Prostate gland (tissue), 2 donors: ENCODE measurements at regions not wholly inside any gene's neighbourhood (a gene's known extent, or its start where the extent isn't known, plus 50 kb on each side); places are given as distances from the start of the nearest gene placed in this dataset.

Source experiments
- DNase-seq: peaks from one replicate; pipeline ENCODE4 v3.0.0-alpha.2; 2019; ENCODE audit warnings: low spot score
- H3K27ac ChIP-seq, 2 donors: fragments of 200-600 bp; sonication (generic); 2 replicates each; pipeline ENCODE4 v1.5.1; 2017 to 2019
- H3K27me3 ChIP-seq: fragments of 200-600 bp; sonication (generic); replicated peaks from 2 replicates; pipeline ENCODE4 v1.5.1; 2019; ENCODE audit not compliant: insufficient read depth
- H3K36me3 ChIP-seq, 2 donors: fragments of 200-600 bp; sonication (generic); 1 replicate in 1 of 2; 2 replicates in 1 of 2; pipeline versions ENCODE4 v1.5.1 to v1.8.1; 2017 to 2019
- H3K4me1 ChIP-seq: fragments of 200-600 bp; sonication (generic); replicated peaks from 2 replicates; pipeline ENCODE4 v1.5.1; 2019
- H3K4me3 ChIP-seq, 2 donors: fragments of 200-600 bp; sonication (generic); 2 replicates each; pipeline ENCODE4 v1.5.1; 2017 to 2019
- H3K9me3 ChIP-seq: fragments of 200-600 bp; sonication (generic); 2 replicates; pipeline ENCODE4 v1.5.1; 2017
- POLR2A ChIP-seq: fragments of 450-650 bp; IDR thresholded peaks from one replicate; pipeline ENCODE4 v1.6.1; 2016; ENCODE audit warnings: antibody characterized with exemption, mild to moderate bottlenecking
- POLR2AphosphoS5 ChIP-seq: sonication (generic); formaldehyde crosslinking; IDR thresholded peaks from one replicate; pipeline ENCODE4 v1.6.1; 2017; ENCODE audit warnings: antibody characterized with exemption
- WGBS: methylation state at CpG from one replicate; pipeline ENCODE4 v1.1.5; 2018; 5-methylcytosine and 5-hydroxymethylcytosine counted together
- intact Hi-C: fragments of 100-400 bp; cut with DNase I; formaldehyde crosslinking; loops from one replicate; pipeline ENCODE4 v1.14.2; 2022
- TF ChIP-seq, protein P1 (sequence below), 4 experiments: fragments of 200-600 bp in 2 of 4; fragments of 450-650 bp in 2 of 4; sonication (generic) in 2 of 4; IDR thresholded peaks; 1 replicate in 3 of 4; 2 replicates in 1 of 4; pipeline ENCODE4 v1.5.1; 2016 to 2019; ENCODE audit warnings: antibody characterized with exemption in 4 of 4, mild to moderate bottlenecking in 2 of 4, moderate library complexity in 2 of 4

DNA sequence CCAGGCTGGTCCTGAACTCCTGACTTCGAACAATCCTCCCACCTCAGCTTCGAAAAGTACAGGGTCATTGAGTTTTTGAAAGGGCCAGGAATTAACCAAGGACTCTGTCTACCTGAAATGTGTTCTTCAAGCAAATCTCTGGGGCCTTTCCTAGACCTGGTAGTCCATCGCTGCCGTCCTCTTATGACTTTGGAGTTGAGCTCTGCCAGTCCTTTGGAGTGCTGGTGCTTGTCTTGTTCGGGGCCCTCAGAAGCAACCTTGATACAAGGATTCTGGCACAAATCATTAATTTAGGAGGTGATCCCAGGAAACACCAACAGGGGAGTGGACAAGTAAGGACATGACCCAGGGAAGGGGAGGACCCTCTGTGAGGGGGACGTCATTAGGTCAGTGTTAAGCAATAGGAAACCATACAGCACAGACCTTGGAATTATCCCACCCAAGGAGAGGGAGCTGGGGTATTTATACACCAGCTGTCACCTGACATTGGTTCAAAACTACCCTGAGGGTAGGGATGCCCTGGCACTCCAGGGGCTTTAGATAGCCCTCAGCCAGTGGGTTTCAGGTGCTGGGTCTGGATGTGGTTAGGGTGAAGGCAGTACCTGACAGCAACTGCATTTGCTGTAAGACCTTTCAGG is 187.2 kb downstream of the FOXL1 start:
- H3K4me1 ChIP-seq: no peaks in the 10 kb centered on the region
- no peak overlapping the region for H3K27ac ChIP-seq
- peaks cover 2% of the 10 kb centered on the region for H3K27me3 ChIP-seq
- TF ChIP-seq POLR2AphosphoS5 (no peak), POLR2A (no peak)
- TF ChIP-seq, protein P1, sequence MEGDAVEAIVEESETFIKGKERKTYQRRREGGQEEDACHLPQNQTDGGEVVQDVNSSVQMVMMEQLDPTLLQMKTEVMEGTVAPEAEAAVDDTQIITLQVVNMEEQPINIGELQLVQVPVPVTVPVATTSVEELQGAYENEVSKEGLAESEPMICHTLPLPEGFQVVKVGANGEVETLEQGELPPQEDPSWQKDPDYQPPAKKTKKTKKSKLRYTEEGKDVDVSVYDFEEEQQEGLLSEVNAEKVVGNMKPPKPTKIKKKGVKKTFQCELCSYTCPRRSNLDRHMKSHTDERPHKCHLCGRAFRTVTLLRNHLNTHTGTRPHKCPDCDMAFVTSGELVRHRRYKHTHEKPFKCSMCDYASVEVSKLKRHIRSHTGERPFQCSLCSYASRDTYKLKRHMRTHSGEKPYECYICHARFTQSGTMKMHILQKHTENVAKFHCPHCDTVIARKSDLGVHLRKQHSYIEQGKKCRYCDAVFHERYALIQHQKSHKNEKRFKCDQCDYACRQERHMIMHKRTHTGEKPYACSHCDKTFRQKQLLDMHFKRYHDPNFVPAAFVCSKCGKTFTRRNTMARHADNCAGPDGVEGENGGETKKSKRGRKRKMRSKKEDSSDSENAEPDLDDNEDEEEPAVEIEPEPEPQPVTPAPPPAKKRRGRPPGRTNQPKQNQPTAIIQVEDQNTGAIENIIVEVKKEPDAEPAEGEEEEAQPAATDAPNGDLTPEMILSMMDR (IDR thresholded peaks at IDR 0.05): no peak
- no peaks in the 10 kb centered on the region for H3K36me3 ChIP-seq
- DNase-seq: no peak
- 87% methylated on average over 6 of the region's 6 CpGs for WGBS
- intact Hi-C loops: no loop called here
- H3K9me3 ChIP-seq: no peaks in the 10 kb centered on the region
- no peak overlapping the region for H3K4me3 ChIP-seq

DNA sequence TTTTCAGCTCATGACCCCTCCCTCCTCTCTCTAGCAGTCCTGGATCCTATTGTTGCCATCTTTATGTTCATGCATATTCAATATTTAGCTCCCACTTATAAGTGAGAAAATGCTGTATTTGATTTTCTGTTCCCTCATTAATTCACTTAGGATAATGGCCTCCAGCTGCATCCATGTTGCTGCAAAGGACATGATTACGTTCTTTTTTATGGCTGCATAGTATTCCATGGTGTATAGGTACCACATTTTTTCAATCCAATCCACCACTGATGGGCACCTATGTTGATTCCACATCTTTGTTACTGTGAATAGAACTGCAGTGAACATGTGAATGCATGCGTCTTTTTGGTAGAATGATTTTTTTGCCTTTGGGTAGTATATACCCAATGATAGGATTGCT is 188.4 kb downstream of the FOXL1 start:
- no peak overlapping the region for H3K4me3 ChIP-seq
- 97% methylated on average over 2 of the region's 2 CpGs for WGBS
- intact Hi-C loops: no loop called here
- no peaks in the 10 kb centered on the region for H3K27me3 ChIP-seq
- no peak for DNase-seq
- no peak overlapping the region for H3K27ac ChIP-seq
- no peaks in the 10 kb centered on the region for H3K4me1 ChIP-seq
- no peak for TF ChIP-seq POLR2A
- no peak for TF ChIP-seq POLR2AphosphoS5
- TF ChIP-seq, protein P1 (IDR thresholded peaks at IDR 0.05): no peak
- no peaks in the 10 kb centered on the region for H3K9me3 ChIP-seq
- H3K36me3 ChIP-seq: no peaks in the 10 kb centered on the region

DNA sequence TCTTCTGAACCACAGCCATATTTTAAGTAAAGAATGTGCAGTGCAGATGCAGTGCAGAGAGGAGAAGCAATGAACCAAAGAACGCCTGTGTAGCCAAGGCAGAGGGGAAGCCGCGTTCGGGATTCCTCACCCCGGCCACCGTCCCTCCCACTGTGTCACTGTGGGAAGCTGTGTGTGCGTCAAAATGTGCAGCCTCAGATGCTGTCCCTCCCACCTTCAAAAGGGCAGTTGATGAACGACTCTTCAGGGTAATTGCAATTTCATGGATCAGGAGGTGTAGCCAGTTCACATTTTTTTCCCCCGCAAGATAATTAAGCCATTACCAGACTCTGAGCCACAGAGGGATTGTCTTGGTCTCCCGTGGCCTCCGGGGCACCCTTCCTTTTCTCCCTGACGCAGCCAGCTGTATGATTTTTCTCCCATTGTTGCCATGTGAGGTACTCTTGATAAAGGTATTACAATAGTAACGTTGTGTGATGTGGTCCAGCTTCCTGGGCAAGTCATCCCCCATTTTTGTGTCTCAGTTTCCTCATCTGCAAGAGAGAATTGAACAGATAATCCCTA is 190.0 kb downstream of the FOXL1 start:
- no peak overlapping the region for H3K4me3 ChIP-seq
- no peaks in the 10 kb centered on the region for H3K4me1 ChIP-seq
- H3K9me3 ChIP-seq: no peaks in the 10 kb centered on the region
- H3K27ac ChIP-seq: no peak overlapping the region
- WGBS: 62% methylated on average over 13 of the region's 13 CpGs
- H3K36me3 ChIP-seq: no peaks in the 10 kb centered on the region
- no peak for TF ChIP-seq POLR2A
- intact Hi-C loops: no loop called here
- DNase-seq: no peak
- no peaks in the 10 kb centered on the region for H3K27me3 ChIP-seq

DNA sequence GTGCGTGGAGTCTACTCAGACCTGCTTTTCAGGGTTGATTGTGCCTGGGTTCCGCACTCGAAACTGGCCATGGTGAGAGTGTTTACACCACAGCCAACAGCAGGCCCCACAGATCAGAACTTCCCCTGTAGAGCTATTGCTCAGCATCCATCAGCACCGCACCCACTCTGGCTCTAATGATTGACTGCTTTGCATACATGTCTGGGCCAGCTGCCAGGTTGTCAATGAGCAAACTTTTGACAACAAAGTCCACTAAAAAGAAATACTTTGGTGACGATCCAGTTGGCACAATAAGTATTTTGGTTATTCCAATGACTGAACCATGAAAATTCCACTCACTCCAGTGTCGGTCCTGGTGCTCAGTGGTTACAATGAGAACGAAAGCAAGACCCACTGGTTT is 190.7 kb downstream of the FOXL1 start:
- Histone ChIP-seq H3K27me3 (no peaks in the 10 kb centered on the region), H3K27ac (no peak overlapping the region), H3K9me3 (no peaks in the 10 kb centered on the region), H3K4me1 (no peaks in the 10 kb centered on the region), H3K36me3 (no peaks in the 10 kb centered on the region), H3K4me3 (no peak overlapping the region)
- 51% methylated on average over 7 of the region's 7 CpGs for WGBS
- DNase-seq: no peak
- TF ChIP-seq, protein P1 (IDR thresholded peaks at IDR 0.05): no peak
- TF ChIP-seq POLR2AphosphoS5 (no peak), POLR2A (no peak)
- intact Hi-C loops: no loop called here

DNA sequence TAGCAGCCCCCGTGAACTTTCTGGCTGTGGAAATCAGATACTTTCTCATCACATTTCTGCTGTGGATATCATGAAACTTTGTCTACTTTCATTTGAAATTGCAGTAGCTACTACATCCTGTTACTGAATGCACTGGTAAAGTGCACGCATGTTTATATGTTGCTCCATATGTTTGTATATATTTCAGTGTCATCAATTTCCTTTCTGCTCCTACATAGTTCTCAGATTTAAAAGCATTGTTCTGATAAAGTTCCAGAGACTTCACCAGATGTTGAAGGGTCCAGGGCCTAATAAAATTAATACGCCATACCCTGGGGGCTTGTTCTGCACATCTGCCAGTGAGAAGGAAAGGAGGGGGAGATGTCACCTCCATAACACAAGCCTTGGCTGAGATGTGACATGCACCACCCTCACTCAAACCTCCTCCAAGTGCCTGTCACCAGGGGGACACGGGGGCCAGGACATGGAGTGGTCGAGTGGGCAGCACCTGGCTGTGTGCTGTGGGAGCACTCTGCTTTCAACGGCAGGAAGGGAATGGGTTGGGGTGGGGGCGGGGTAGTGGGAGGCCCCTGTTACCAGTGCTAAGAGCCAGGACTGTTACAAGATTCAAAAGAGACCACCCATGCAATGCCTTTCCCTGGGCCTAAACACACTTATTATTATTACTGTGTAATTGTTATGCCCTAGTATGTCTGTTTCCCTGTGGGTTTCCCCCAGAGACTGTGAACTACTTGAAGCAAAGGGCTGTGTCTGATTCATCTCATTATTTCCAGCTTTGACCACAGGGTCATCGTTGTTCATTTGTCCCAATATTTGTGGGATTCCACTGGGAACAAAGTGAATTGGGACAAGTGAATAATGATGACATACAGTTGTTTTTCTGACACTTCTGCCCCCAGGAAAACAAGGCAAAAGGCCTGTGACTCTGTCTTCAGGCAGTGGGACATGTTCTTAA is 193.4 kb downstream of the FOXL1 start:
- Histone ChIP-seq H3K27ac (no peak overlapping the region), H3K4me1 (no peaks in the 10 kb centered on the region), H3K9me3 (no peaks in the 10 kb centered on the region), H3K36me3 (no peaks in the 10 kb centered on the region), H3K4me3 (no peak overlapping the region), H3K27me3 (no peaks in the 10 kb centered on the region)
- DNase-seq: no peak
- TF ChIP-seq POLR2AphosphoS5 (no peak), POLR2A (no peak)
- TF ChIP-seq, protein P1 (IDR thresholded peaks at IDR 0.05): no peak
- intact Hi-C loops: no loop called here
- WGBS: 57% methylated on average over 8 of the region's 8 CpGs
